ENCODE measurements at regions not wholly inside any gene's neighbourhood (a gene's known extent, or its start where the extent isn't known, plus 50 kb on each side); places are given as distances from the start of the nearest gene placed in this dataset.

DNA sequence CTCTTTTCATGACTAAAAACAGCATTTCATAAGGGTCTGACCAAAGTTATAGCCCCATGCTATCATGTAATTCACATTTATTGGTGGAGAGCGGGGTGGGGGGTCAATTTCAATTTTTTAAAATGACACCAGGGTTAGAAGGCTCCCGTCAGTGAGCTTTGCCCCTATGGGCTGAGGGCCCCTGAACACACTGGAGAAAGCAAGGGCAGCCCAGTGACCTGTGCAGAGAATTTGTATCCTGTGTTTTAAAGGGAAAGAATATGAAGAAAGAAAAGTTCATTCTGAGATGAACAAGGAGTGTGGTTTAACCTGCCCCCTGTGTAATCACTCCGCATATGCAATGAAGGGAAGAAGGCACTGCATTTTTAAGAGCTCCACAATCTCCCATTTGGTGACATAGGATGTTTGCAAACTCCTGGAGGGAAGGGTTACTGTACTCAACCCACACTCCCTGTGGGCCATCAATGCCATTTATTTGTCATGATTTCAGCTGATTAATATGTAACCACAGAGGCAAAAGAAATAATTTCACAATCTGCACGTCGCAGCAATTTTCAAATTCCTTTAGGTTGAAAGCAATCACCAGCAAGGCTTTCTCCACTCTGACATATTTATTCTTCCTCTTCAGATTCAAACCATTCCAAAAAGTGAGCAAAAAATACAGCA, 95.6 kb downstream of the ZNF281 start:
- TF ChIP-seq SPI1 (IDR thresholded peaks at IDR 0.05; ENCODE audit: borderline replicate concordance, low read depth) (no peak), GABPA (IDR thresholded peaks at IDR 0.05; ENCODE audit: low read depth) (no peak), CTCF (IDR thresholded peaks at IDR 0.05; ENCODE audit: insufficient read depth, low read length) (no peak), POLR2AphosphoS5 (IDR thresholded peaks at IDR 0.05; ENCODE audit: low read depth) (no peak)
- TF ChIP-seq, protein P1, sequence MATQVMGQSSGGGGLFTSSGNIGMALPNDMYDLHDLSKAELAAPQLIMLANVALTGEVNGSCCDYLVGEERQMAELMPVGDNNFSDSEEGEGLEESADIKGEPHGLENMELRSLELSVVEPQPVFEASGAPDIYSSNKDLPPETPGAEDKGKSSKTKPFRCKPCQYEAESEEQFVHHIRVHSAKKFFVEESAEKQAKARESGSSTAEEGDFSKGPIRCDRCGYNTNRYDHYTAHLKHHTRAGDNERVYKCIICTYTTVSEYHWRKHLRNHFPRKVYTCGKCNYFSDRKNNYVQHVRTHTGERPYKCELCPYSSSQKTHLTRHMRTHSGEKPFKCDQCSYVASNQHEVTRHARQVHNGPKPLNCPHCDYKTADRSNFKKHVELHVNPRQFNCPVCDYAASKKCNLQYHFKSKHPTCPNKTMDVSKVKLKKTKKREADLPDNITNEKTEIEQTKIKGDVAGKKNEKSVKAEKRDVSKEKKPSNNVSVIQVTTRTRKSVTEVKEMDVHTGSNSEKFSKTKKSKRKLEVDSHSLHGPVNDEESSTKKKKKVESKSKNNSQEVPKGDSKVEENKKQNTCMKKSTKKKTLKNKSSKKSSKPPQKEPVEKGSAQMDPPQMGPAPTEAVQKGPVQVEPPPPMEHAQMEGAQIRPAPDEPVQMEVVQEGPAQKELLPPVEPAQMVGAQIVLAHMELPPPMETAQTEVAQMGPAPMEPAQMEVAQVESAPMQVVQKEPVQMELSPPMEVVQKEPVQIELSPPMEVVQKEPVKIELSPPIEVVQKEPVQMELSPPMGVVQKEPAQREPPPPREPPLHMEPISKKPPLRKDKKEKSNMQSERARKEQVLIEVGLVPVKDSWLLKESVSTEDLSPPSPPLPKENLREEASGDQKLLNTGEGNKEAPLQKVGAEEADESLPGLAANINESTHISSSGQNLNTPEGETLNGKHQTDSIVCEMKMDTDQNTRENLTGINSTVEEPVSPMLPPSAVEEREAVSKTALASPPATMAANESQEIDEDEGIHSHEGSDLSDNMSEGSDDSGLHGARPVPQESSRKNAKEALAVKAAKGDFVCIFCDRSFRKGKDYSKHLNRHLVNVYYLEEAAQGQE (IDR thresholded peaks at IDR 0.05; ENCODE audit: insufficient replicate concordance, low read depth) = no peak
- Histone ChIP-seq H3K27me3 (ENCODE audit: insufficient read depth, poor library complexity, severe bottlenecking) (no peaks in the 10 kb centered on the region), H3K4me3 (replicated peaks; ENCODE audit: insufficient read depth, low read length) (no peak overlapping the region), H3K27ac (replicated peaks) (no peak overlapping the region)
- no peak for DNase-seq (ENCODE audit: low read depth in 1 of 2, low spot score in 1 of 2)

GRCh38 chr1:200311256-200311655, 98.6 kb downstream of the ZNF281 start:
- Histone ChIP-seq H3K4me3 (replicated peaks; ENCODE audit: insufficient read depth, low read length) (no peak overlapping the region), H3K27ac (replicated peaks) (no peak overlapping the region), H3K27me3 (ENCODE audit: insufficient read depth, poor library complexity, severe bottlenecking) (no peaks in the 10 kb centered on the region)
- TF ChIP-seq SPI1 (IDR thresholded peaks at IDR 0.05; ENCODE audit: borderline replicate concordance, low read depth) (peak; percentile 20; the same call in 1 of the 2 replicates), GABPA (IDR thresholded peaks at IDR 0.05; ENCODE audit: low read depth) (no peak)
- DNase-seq (ENCODE audit: low read depth in 1 of 2, low spot score in 1 of 2) = peak; percentile 31 to 60

DNA sequence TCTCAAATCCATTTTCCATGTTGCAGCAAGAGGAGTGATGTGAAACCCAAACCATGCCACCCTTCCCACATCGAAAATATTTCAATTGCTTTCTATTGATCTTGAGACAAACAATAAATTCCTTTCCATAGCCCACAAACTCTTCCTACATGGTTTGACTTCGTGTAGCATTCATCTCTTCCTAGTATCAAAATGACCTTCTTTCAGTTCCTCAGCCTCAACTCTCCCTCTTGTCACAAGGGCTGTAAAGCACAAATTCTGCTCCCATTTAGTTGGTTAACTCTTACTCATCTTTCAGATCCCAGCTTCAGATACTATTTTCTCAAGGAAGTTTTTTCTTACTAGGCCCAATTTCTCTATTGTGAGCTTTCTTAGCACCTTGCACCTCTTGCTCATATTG, 99.0 kb downstream of the ZNF281 start:
- TF ChIP-seq SPI1 (IDR thresholded peaks at IDR 0.05; ENCODE audit: borderline replicate concordance, low read depth) = no peak
- no peak for TF ChIP-seq POLR2AphosphoS5 (IDR thresholded peaks at IDR 0.05; ENCODE audit: low read depth)
- TF ChIP-seq CTCF (IDR thresholded peaks at IDR 0.05; ENCODE audit: insufficient read depth, low read length) = no peak
- TF ChIP-seq, protein P1 (IDR thresholded peaks at IDR 0.05; ENCODE audit: insufficient replicate concordance, low read depth) = no peak
- TF ChIP-seq GABPA (IDR thresholded peaks at IDR 0.05; ENCODE audit: low read depth) = no peak
- H3K4me3 ChIP-seq (replicated peaks; ENCODE audit: insufficient read depth, low read length) = no peak overlapping the region
- no peaks in the 10 kb centered on the region for H3K27me3 ChIP-seq (ENCODE audit: insufficient read depth, poor library complexity, severe bottlenecking)
- no peak overlapping the region for H3K27ac ChIP-seq (replicated peaks)
- no peak for DNase-seq (ENCODE audit: low read depth in 1 of 2, low spot score in 1 of 2)

- DNase-seq (ENCODE audit: low read depth in 1 of 2, low spot score in 1 of 2) = no peak
Observed at GRCh38 chr1:200307755-200308066, 102.1 kb downstream of the ZNF281 start.

More at GRCh38 chr1:200307755-200308066, 102.1 kb downstream of the ZNF281 start:
- TF ChIP-seq, protein P1 (IDR thresholded peaks at IDR 0.05; ENCODE audit: insufficient replicate concordance, low read depth) = no peak
- TF ChIP-seq GABPA (IDR thresholded peaks at IDR 0.05; ENCODE audit: low read depth) (no peak), SPI1 (IDR thresholded peaks at IDR 0.05; ENCODE audit: borderline replicate concordance, low read depth) (no peak), CTCF (IDR thresholded peaks at IDR 0.05; ENCODE audit: insufficient read depth, low read length) (no peak), POLR2AphosphoS5 (IDR thresholded peaks at IDR 0.05; ENCODE audit: low read depth) (no peak)
- no peak overlapping the region for H3K27ac ChIP-seq (replicated peaks)
- H3K27me3 ChIP-seq (ENCODE audit: insufficient read depth, poor library complexity, severe bottlenecking) = no peaks in the 10 kb centered on the region
- H3K4me3 ChIP-seq (replicated peaks; ENCODE audit: insufficient read depth, low read length) = no peak overlapping the region
